ENCODE measurements at regions not wholly inside any gene's neighbourhood (a gene's known extent, or its start where the extent isn't known, plus 50 kb on each side); places are given as distances from the start of the nearest gene placed in this dataset.

GRCh38 chr5:35341189-35341588 lies 110.9 kb upstream of the PRLR start:
- TF ChIP-seq CTCF (IDR thresholded peaks at IDR 0.05 in 2 of 3, conservative IDR thresholded peaks at IDR 0.05 in 1 of 3; ENCODE audit: borderline replicate concordance in 1 of 3, insufficient read depth in 1 of 3, low read depth in 2 of 3, low read length in 2 of 3) (no peak), YY1 (IDR thresholded peaks at IDR 0.05; ENCODE audit: extremely low read depth, insufficient replicate concordance, low read depth, low read length) (no peak)

Data from HCT116 (cell line).